ENCODE measurements at regions not wholly inside any gene's neighbourhood (a gene's known extent, or its start where the extent isn't known, plus 50 kb on each side); places are given as distances from the start of the nearest gene placed in this dataset.

DNA sequence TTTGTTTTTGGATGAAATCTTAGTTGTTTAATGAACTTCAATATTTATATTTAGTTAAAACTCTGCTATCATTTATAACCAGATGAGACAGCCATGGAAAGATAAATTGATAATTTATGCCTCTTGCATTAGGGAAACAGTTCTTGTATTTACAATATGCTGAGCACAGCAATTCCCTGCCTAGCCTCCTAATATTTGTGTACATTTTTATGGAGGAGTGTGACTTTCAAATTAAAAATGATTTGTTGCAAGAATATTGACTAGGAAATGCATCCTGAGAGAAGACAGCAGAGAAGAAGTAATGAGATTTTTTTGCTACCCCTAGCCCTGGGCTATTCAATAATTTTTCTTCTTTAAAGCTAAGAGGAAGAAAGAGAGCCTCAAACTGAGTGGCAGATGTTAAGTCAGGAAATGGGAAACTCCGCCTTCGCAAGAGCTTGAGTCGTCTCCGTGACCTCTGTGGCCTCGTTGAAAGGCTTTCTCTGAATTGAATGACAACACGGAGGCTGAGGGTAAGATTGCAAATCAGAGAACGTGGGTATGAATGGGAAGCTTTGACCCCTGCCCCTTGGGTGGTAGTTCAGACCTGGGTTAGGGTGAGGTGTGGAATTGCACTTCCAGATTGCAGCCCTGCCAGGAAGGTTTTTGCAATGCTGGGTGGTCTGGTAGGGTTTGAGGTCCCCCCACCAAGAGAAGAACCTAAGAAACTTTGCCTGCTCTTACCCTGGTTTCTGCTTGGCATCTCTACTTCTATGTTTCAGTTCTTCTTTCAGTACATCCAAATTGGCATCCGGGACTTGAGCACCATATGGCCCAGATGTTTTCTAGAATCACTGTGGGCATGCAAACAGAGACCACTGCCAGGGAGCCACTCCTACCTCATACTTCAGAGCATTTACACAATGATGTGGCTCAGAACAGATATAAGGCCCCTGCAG lies 210.3 kb upstream of the RBMS1 start:
- no peak overlapping the region for H3K4me3 ChIP-seq (ENCODE audit: low read depth, low read length)
- no peak for TF ChIP-seq CTCF (IDR thresholded peaks at IDR 0.05; ENCODE audit: insufficient read depth, low read depth, low read length)
- DNase-seq (ENCODE audit: low read depth) = no peak

DNA sequence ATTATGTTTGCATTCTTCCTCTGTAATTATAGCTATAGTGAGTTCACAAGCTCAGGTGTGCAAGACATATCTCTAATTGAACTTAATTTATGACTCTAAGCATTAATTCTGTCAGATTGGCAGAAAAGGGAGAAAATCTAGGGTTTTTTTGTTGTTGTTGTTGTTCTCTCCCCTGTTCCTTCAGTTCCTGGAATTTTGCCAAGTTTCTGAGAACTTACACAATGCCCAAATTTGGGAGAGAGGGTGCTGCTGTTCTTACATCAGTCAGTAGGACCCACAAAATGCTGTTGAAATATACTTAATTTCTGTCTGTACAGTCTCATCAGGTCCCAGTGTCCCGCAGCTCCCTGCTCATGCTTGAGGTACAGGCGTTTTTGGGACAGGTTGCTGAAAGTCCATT lies 221.8 kb upstream of the RBMS1 start:
- TF ChIP-seq CTCF (IDR thresholded peaks at IDR 0.05; ENCODE audit: insufficient read depth, low read depth, low read length) = no peak
- no peak for DNase-seq (ENCODE audit: low read depth)
- H3K4me3 ChIP-seq (ENCODE audit: low read depth, low read length) = no peak overlapping the region

- DNase-seq (ENCODE audit: low read depth) = no peak
- H3K4me3 ChIP-seq (ENCODE audit: low read depth, low read length) = no peak overlapping the region
- no peak for TF ChIP-seq CTCF (IDR thresholded peaks at IDR 0.05; ENCODE audit: insufficient read depth, low read depth, low read length)
These were observed 225.5 kb upstream of the RBMS1 start for GRCh38 chr2:160719116-160719515.

DNA sequence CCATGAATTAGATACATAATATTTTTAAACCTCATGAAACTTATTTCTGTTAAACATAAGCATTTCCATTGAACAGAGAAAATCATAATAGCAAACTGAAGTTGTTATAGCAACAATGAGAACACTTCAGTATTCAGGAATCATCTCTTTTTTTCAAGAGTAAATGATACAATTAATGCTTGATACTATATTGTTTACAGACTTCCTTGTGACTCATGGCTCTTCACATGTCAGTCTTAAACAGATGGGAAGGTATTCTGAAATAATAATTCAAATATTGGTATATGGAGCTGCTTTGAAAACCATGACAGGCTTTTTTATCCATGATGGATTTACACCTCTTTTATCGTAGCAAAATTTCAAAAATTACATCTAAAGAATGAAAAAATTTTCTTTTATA lies 226.5 kb upstream of the RBMS1 start:
- no peak for DNase-seq (ENCODE audit: low read depth)
- TF ChIP-seq CTCF (IDR thresholded peaks at IDR 0.05; ENCODE audit: insufficient read depth, low read depth, low read length) = no peak
- H3K4me3 ChIP-seq (ENCODE audit: low read depth, low read length) = no peak overlapping the region

GRCh38 chr2:160721089-160722040 lies 227.8 kb upstream of the RBMS1 start:
- DNase-seq (ENCODE audit: low read depth) = no peak
- H3K4me3 ChIP-seq (ENCODE audit: low read depth, low read length) = no peak overlapping the region
- TF ChIP-seq CTCF (IDR thresholded peaks at IDR 0.05; ENCODE audit: insufficient read depth, low read depth, low read length) = no peak

DNA sequence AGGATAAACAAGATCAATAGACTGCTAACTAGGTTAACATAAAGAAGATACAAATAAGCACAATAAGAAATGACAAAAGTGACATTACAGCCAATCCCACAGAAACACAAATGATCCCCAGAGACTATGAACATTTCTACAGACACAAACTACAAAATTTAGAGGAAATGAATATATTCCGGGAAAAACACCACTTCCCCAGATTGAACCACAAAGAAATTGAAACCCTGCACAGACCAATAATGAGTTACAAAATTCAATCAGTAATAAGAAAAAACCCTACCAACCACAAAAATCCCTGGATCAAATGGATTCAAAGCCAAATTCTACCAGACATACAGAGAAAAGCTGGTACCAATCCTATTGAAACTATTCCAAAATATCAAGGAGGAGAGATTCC lies 232.4 kb upstream of the RBMS1 start:
- H3K4me3 ChIP-seq (ENCODE audit: low read depth, low read length) = no peak overlapping the region
- no peak for DNase-seq (ENCODE audit: low read depth)
- no peak for TF ChIP-seq CTCF (IDR thresholded peaks at IDR 0.05; ENCODE audit: insufficient read depth, low read depth, low read length)
